HG03469 (cell line): ENCODE measurements at regions not wholly inside any gene's neighbourhood (a gene's known extent, or its start where the extent isn't known, plus 50 kb on each side); places are given as distances from the start of the nearest gene placed in this dataset.

Experiments
- ATAC-seq: cut with Tn5 transposase; IDR thresholded peaks from one replicate; pipeline ENCODE4 v1.9.1; 2021; ENCODE audit warnings: mild to moderate bottlenecking, moderate library complexity, moderate number of reproducible peaks; ENCODE audit not compliant: unreplicated experiment

- no peak for ATAC-seq
Measured at GRCh38 chr1:213669964-213670691, 317.6 kb upstream of the PROX1 start.

GRCh38 chr1:213670692-213671023, 317.1 kb upstream of the PROX1 start:
- ATAC-seq: no peak

- ATAC-seq: no peak
Measured at GRCh38 chr1:213675043-213675442, 312.7 kb upstream of the PROX1 start.

GRCh38 chr1:213676736-213677135, 311.0 kb upstream of the PROX1 start:
- ATAC-seq: no peak

- ATAC-seq: no peak
Measured at GRCh38 chr1:213678348-213678747, 309.4 kb upstream of the PROX1 start.

GRCh38 chr1:213678753-213679152, 309.0 kb upstream of the PROX1 start:
- ATAC-seq: no peak

- no peak for ATAC-seq
Measured at GRCh38 chr1:213679153-213679552, 308.6 kb upstream of the PROX1 start.

- no peak for ATAC-seq
Measured at GRCh38 chr1:213680677-213681325, 307.0 kb upstream of the PROX1 start.

- ATAC-seq: no peak
Measured at GRCh38 chr1:213681788-213682340, 305.9 kb upstream of the PROX1 start.

- ATAC-seq: no peak
Measured at GRCh38 chr1:213683529-213683928, 304.2 kb upstream of the PROX1 start.

- ATAC-seq: no peak
Measured at GRCh38 chr1:213684454-213684853, 303.3 kb upstream of the PROX1 start.

GRCh38 chr1:213685992-213686582, 301.7 kb upstream of the PROX1 start:
- ATAC-seq: no peak

- no peak for ATAC-seq
Measured at GRCh38 chr1:213686983-213687382, 300.8 kb upstream of the PROX1 start.

- ATAC-seq: no peak
Measured at GRCh38 chr1:213687832-213688231, 299.9 kb upstream of the PROX1 start.

- no peak for ATAC-seq
Measured at GRCh38 chr1:213688655-213689054, 299.1 kb upstream of the PROX1 start.

GRCh38 chr1:213689260-213689659, 298.5 kb upstream of the PROX1 start:
- no peak for ATAC-seq

GRCh38 chr1:213690341-213690917, 297.3 kb upstream of the PROX1 start:
- ATAC-seq: no peak

GRCh38 chr1:213692321-213692720, 295.5 kb upstream of the PROX1 start:
- no peak for ATAC-seq

GRCh38 chr1:213693864-213694263, 293.9 kb upstream of the PROX1 start:
- no peak for ATAC-seq

- no peak for ATAC-seq
Measured at GRCh38 chr1:213697192-213697802, 290.5 kb upstream of the PROX1 start.

GRCh38 chr1:213698092-213698702, 289.6 kb upstream of the PROX1 start:
- no peak for ATAC-seq
